M059J (cell line): ENCODE measurements at regions not wholly inside any gene's neighbourhood (a gene's known extent, or its start where the extent isn't known, plus 50 kb on each side); places are given as distances from the start of the nearest gene placed in this dataset.

Experiments
- DNase-seq: peaks from one replicate; pipeline ENCODE4 v3.0.0-alpha.2; 2012; ENCODE audit warnings: low read depth

GRCh38 chr4:163582703-163583102, 88.2 kb downstream of the TMA16 start:
- peak; percentile 2 for DNase-seq

GRCh38 chr4:163587867-163588266, 93.4 kb downstream of the TMA16 start:
- no peak for DNase-seq

- no peak for DNase-seq
Measured at GRCh38 chr4:163588532-163588931, 94.0 kb downstream of the TMA16 start.

GRCh38 chr4:163590103-163590502, 95.6 kb downstream of the TMA16 start:
- no peak for DNase-seq

GRCh38 chr4:163590619-163591264, 96.3 kb downstream of the TMA16 start:
- DNase-seq, result peak; percentile 14

- DNase-seq, result no peak
Measured at GRCh38 chr4:163591614-163592020, 97.1 kb downstream of the TMA16 start.

- DNase-seq, result no peak
Measured at GRCh38 chr4:163592212-163592611, 97.7 kb downstream of the TMA16 start.

- DNase-seq, result no peak
Measured at GRCh38 chr4:163595580-163595979, 101.1 kb downstream of the TMA16 start.

GRCh38 chr4:163598028-163598427, 103.5 kb downstream of the TMA16 start:
- DNase-seq, result no peak

GRCh38 chr4:163598489-163598888, 104.0 kb downstream of the TMA16 start:
- DNase-seq, result no peak

GRCh38 chr4:163600727-163601126, 106.2 kb downstream of the TMA16 start:
- no peak for DNase-seq

- DNase-seq, result peak; percentile 39
Measured at GRCh38 chr4:163603257-163603656, 108.8 kb downstream of the TMA16 start.

- peak; percentile 1 for DNase-seq
Measured at GRCh38 chr4:163606896-163607691, 112.6 kb downstream of the TMA16 start.

GRCh38 chr4:163609019-163609418, 114.5 kb downstream of the TMA16 start:
- DNase-seq, result no peak

- no peak for DNase-seq
Measured at GRCh38 chr4:163610648-163611047, 116.2 kb downstream of the TMA16 start.

- DNase-seq, result no peak
Measured at GRCh38 chr4:163611182-163611581, 116.7 kb downstream of the TMA16 start.

- DNase-seq, result no peak
Measured at GRCh38 chr4:163611784-163612445, 117.4 kb downstream of the TMA16 start.

- no peak for DNase-seq
Measured at GRCh38 chr4:163612762-163613161, 118.3 kb downstream of the TMA16 start.

GRCh38 chr4:163613383-163613782, 118.9 kb downstream of the TMA16 start:
- no peak for DNase-seq

GRCh38 chr4:163614866-163615265, 120.4 kb downstream of the TMA16 start:
- DNase-seq, result no peak

- DNase-seq, result no peak
Measured at GRCh38 chr4:163618845-163619244, 124.4 kb downstream of the TMA16 start.

GRCh38 chr4:163620738-163621137, 126.2 kb downstream of the TMA16 start:
- DNase-seq, result no peak

GRCh38 chr4:163621821-163622220, 127.3 kb downstream of the TMA16 start:
- DNase-seq, result no peak
